Suprapubic skin (tissue), 3 donors: ENCODE measurements at regions not wholly inside any gene's neighbourhood (a gene's known extent, or its start where the extent isn't known, plus 50 kb on each side); places are given as distances from the start of the nearest gene placed in this dataset.

Experiments used
- POLR2A ChIP-seq, 2 donors: fragments of 450-650 bp; IDR thresholded peaks; one replicate each; pipeline ENCODE4 v1.6.1; 2017; ENCODE audit warnings: antibody characterized with exemption in 2 of 2, mild to moderate bottlenecking in 2 of 2, moderate library complexity in 2 of 2
- TF ChIP-seq, protein P1 (sequence below), 2 donors: fragments of 200-600 bp in 1 of 2; fragments of 450-650 bp in 1 of 2; sonication (generic) in 1 of 2; IDR thresholded peaks; one replicate each; pipeline ENCODE4 v1.5.1; 2016 to 2019; ENCODE audit warnings: antibody characterized with exemption in 2 of 2, mild to moderate bottlenecking in 1 of 2, moderate library complexity in 1 of 2

DNA sequence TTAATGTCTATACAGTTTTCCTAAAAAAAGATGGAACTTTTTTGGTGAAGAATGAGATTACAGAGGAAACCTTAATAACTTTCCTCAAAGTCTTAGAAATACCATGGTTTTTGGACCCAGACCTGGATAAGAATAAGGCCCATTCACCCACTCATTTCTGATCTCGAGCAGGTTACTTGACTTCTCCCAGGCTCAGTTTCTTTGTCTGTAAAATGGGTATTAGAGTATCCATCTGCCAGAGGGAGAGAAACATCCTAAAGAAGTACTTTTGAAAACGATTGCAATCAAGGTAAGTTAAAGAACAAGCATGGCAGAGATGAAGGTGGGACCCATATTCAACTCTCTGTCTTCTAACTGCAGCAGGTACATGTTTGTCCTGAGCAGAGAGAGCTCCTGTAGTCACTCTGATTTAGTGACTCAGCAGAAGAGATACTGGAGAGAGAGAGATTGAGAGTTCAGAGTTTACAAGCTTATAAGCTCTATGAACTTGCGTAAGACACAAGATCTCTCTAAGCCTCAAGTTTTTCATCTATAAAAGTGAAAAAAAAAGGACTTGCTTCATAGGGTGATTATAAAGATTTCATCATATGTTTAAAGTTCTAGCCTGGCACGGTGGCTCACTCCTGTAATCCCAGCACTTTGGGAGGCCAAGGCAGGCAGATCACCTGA lies 379.4 kb upstream of the SGCD start:
- no peak for TF ChIP-seq POLR2A (IDR thresholded peaks at IDR 0.05)
- TF ChIP-seq, protein P1, sequence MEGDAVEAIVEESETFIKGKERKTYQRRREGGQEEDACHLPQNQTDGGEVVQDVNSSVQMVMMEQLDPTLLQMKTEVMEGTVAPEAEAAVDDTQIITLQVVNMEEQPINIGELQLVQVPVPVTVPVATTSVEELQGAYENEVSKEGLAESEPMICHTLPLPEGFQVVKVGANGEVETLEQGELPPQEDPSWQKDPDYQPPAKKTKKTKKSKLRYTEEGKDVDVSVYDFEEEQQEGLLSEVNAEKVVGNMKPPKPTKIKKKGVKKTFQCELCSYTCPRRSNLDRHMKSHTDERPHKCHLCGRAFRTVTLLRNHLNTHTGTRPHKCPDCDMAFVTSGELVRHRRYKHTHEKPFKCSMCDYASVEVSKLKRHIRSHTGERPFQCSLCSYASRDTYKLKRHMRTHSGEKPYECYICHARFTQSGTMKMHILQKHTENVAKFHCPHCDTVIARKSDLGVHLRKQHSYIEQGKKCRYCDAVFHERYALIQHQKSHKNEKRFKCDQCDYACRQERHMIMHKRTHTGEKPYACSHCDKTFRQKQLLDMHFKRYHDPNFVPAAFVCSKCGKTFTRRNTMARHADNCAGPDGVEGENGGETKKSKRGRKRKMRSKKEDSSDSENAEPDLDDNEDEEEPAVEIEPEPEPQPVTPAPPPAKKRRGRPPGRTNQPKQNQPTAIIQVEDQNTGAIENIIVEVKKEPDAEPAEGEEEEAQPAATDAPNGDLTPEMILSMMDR (IDR thresholded peaks at IDR 0.05) = no peak
